T-helper 2 cell treated with Interferon-gamma antibody and Interleukin-4, amounts not matched to agents 5 μg/mL and 100 μg/mL, for 36 hours (primary cell): ENCODE measurements at regions not wholly inside any gene's neighbourhood (a gene's known extent, or its start where the extent isn't known, plus 50 kb on each side); places are given as distances from the start of the nearest gene placed in this dataset.

Experiments
- DNase-seq: peaks from one replicate; pipeline ENCODE4 v3.0.0; 2021; ENCODE audit warnings: low spot score
- H3K27ac Mint-ChIP-seq: one replicate; pipeline ENCODE4 v1.8.0; 2021; ENCODE audit warnings: mild to moderate bottlenecking, mixed read lengths
- H3K27me3 Mint-ChIP-seq: one replicate; pipeline ENCODE4 v1.8.0; 2021; ENCODE audit warnings: low read depth, mixed read lengths
- H3K36me3 Mint-ChIP-seq: one replicate; pipeline ENCODE4 v1.8.0; 2021; ENCODE audit warnings: low read depth, mixed read lengths
- H3K4me1 Mint-ChIP-seq: one replicate; pipeline ENCODE4 v1.8.0; 2021; ENCODE audit warnings: low read depth, mixed read lengths
- H3K4me3 Mint-ChIP-seq: one replicate; pipeline ENCODE4 v1.8.0; 2022; ENCODE audit warnings: mild to moderate bottlenecking, moderate library complexity, mixed read lengths
- H3K9me3 Mint-ChIP-seq: one replicate; pipeline ENCODE4 v1.8.0; 2021; ENCODE audit warnings: mixed read lengths

- no peaks in the 10 kb centered on the region for H3K9me3 Mint-ChIP-seq
- peaks cover 37% of the 10 kb centered on the region for H3K27me3 Mint-ChIP-seq
- H3K4me3 Mint-ChIP-seq, result no peak overlapping the region
- no peaks in the 10 kb centered on the region for H3K4me1 Mint-ChIP-seq
- DNase-seq, result no peak
- no peaks in the 10 kb centered on the region for H3K36me3 Mint-ChIP-seq
- H3K27ac Mint-ChIP-seq, result no peak overlapping the region
Observed at GRCh38 chr12:53824001-53824712, 72.4 kb upstream of the CISTR start.

GRCh38 chr12:53825246-53826081 lies 73.7 kb upstream of the CISTR start:
- H3K36me3 Mint-ChIP-seq, result no peaks in the 10 kb centered on the region
- no peaks in the 10 kb centered on the region for H3K9me3 Mint-ChIP-seq
- H3K4me3 Mint-ChIP-seq, result no peak overlapping the region
- H3K27ac Mint-ChIP-seq, result no peak overlapping the region
- H3K27me3 Mint-ChIP-seq, result peaks cover 30% of the 10 kb centered on the region
- H3K4me1 Mint-ChIP-seq, result no peaks in the 10 kb centered on the region
- DNase-seq, result no peak

- peaks cover 26% of the 10 kb centered on the region for H3K27me3 Mint-ChIP-seq
- H3K9me3 Mint-ChIP-seq, result no peaks in the 10 kb centered on the region
- no peak overlapping the region for H3K4me3 Mint-ChIP-seq
- no peak overlapping the region for H3K27ac Mint-ChIP-seq
- DNase-seq, result no peak
- H3K36me3 Mint-ChIP-seq, result no peaks in the 10 kb centered on the region
- H3K4me1 Mint-ChIP-seq, result no peaks in the 10 kb centered on the region
Observed at GRCh38 chr12:53827306-53827705, 75.5 kb upstream of the CISTR start.

DNA sequence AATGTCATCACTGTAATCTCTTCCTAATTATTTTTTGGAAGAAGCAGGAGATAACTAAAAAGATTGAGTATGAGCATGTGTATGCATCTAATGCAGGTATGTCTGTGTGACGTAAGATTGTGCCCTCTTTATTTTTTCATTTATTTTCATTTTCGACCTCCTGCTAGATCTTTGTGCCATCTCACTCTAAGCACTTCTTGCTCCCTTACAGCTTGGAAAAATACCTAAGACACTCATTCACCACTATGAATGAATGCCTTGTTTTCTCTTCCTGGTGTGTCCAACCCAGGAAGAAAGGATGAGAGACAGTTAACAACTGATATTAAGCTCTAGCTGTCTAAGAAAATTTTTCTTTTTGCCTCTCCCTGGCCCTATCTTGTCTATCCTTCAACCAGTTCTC lies 76.8 kb upstream of the CISTR start:
- no peak overlapping the region for H3K27ac Mint-ChIP-seq
- H3K27me3 Mint-ChIP-seq, result peaks cover 25% of the 10 kb centered on the region
- H3K4me3 Mint-ChIP-seq, result no peak overlapping the region
- no peak for DNase-seq
- H3K36me3 Mint-ChIP-seq, result no peaks in the 10 kb centered on the region
- no peaks in the 10 kb centered on the region for H3K9me3 Mint-ChIP-seq
- H3K4me1 Mint-ChIP-seq, result no peaks in the 10 kb centered on the region

GRCh38 chr12:53829130-53829819 lies 77.5 kb upstream of the CISTR start:
- Mint-ChIP-seq H3K9me3 (no peaks in the 10 kb centered on the region), H3K27ac (no peak overlapping the region), H3K4me1 (no peaks in the 10 kb centered on the region), H3K4me3 (no peak overlapping the region), H3K27me3 (peaks cover 28% of the 10 kb centered on the region), H3K36me3 (no peaks in the 10 kb centered on the region)
- no peak for DNase-seq

DNA sequence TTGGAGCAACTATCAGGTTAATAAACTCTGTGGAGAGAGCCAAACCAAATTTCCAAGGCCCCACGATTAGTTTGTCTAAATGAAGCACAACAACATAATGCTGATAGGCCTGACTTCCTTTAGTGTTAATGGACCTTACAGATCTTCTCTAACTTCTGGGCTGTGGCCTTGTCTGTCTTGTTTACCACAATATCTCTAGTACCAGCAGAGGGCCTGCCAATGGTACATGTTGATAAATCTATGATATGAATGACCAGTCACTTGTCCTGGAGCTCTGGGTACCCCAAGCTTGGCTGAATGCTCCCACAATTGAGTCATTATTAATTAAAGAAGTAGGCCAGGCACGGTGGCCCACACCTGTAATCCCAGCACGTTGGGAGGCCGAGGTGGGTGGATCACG lies 78.9 kb upstream of the CISTR start:
- H3K27me3 Mint-ChIP-seq, result peaks cover 33% of the 10 kb centered on the region
- H3K4me3 Mint-ChIP-seq, result no peak overlapping the region
- H3K4me1 Mint-ChIP-seq, result no peaks in the 10 kb centered on the region
- H3K27ac Mint-ChIP-seq, result no peak overlapping the region
- no peaks in the 10 kb centered on the region for H3K9me3 Mint-ChIP-seq
- no peak for DNase-seq
- no peaks in the 10 kb centered on the region for H3K36me3 Mint-ChIP-seq

GRCh38 chr12:53836119-53836655 lies 84.4 kb upstream of the CISTR start:
- Mint-ChIP-seq H3K36me3 (no peaks in the 10 kb centered on the region), H3K27me3 (peaks cover 54% of the 10 kb centered on the region), H3K4me1 (no peaks in the 10 kb centered on the region), H3K4me3 (no peak overlapping the region), H3K27ac (no peak overlapping the region), H3K9me3 (no peaks in the 10 kb centered on the region)
- no peak for DNase-seq

- Mint-ChIP-seq H3K4me3 (no peak overlapping the region), H3K4me1 (no peaks in the 10 kb centered on the region), H3K27ac (no peak overlapping the region), H3K27me3 (peaks cover 49% of the 10 kb centered on the region), H3K9me3 (no peaks in the 10 kb centered on the region), H3K36me3 (no peaks in the 10 kb centered on the region)
- no peak for DNase-seq
Observed at GRCh38 chr12:53838978-53839377, 87.2 kb upstream of the CISTR start.

DNA sequence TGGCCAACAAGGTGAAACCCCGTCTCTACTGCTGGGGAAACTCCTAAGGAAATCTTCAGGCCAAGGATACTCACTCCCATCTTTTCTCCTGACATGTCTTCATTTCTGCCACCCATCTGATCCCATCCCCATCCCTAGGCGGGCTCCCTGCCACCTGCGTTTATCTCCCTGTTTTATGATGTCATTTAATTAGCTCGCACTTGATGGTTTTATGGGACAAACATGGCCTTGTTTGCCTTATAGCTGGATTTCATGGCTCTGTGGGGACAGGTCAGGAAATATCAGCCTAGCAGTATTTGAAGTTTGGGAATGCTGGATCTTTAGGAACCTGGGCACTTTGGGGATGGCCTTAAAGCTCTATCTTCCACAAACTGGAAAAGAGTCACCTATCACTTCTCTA lies 88.5 kb upstream of the CISTR start:
- H3K27me3 Mint-ChIP-seq, result peaks cover 44% of the 10 kb centered on the region
- no peaks in the 10 kb centered on the region for H3K4me1 Mint-ChIP-seq
- H3K4me3 Mint-ChIP-seq, result no peak overlapping the region
- H3K27ac Mint-ChIP-seq, result no peak overlapping the region
- no peak for DNase-seq
- H3K9me3 Mint-ChIP-seq, result no peaks in the 10 kb centered on the region
- H3K36me3 Mint-ChIP-seq, result no peaks in the 10 kb centered on the region

GRCh38 chr12:53842686-53843085 lies 90.9 kb upstream of the CISTR start:
- no peaks in the 10 kb centered on the region for H3K9me3 Mint-ChIP-seq
- no peak overlapping the region for H3K27ac Mint-ChIP-seq
- H3K4me3 Mint-ChIP-seq, result no peak overlapping the region
- no peaks in the 10 kb centered on the region for H3K36me3 Mint-ChIP-seq
- H3K27me3 Mint-ChIP-seq, result peaks cover 33% of the 10 kb centered on the region
- H3K4me1 Mint-ChIP-seq, result no peaks in the 10 kb centered on the region
- no peak for DNase-seq

DNA sequence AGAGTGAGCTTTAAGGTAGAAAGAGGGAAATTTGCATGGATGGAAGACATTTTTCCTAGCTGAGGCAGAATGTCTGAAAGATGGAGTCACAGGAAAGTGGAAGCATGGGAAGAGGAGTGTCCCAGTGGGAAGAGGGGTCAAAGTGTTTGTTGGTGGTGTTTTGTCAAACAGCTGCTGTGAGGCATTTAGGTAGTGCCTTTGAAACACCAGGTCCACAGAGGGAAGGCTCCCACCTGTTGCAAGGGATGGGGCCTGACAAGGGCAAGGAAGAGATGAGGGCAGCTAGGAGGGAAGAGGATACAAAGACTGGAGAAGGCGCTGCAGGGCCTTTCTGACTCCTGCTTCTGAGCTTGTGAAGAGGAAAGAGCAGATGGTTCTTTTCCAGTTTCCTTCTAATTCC lies 91.8 kb upstream of the CISTR start:
- no peak for DNase-seq
- no peaks in the 10 kb centered on the region for H3K4me1 Mint-ChIP-seq
- peaks cover 33% of the 10 kb centered on the region for H3K27me3 Mint-ChIP-seq
- no peaks in the 10 kb centered on the region for H3K9me3 Mint-ChIP-seq
- H3K4me3 Mint-ChIP-seq, result no peak overlapping the region
- no peaks in the 10 kb centered on the region for H3K36me3 Mint-ChIP-seq
- no peak overlapping the region for H3K27ac Mint-ChIP-seq

DNA sequence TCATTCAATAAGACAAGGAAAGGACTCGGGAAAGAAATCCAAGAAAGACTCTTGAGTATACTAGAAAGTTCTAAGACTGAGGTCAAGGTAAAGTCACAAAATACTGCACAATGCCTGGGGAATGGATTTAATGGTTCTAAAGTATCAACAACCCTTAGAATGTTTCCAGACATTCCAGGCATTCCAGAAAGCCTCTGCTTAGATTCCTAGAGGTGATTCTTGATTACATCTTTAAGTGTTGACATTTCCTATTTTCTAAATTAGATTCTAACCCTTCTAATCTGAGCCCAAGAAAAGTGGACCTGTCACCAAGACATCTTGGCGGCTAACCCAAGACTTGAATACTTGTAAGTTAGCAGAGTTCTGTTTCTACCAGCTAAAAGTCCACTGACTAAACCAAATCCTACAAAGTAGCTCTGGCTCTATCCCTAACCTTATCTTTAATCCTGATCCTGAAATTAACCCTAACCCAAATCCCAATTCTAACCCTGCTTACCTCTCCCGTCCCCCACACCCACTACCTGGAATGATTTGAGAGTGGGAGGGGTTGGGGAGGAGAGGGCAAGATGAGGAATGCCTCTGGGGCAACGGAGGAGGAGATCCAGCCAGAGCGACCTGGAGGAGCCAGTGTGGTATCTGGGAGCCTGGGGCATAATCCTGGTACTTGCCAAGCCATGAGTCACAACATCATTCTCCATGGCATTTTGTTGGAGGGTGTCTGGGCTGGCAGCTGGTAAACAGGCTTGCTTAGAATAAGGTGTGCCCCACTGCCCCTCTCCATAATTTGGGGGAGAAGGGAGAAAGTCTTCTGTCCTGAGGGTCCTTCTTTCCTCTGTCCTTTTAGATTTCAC lies 93.4 kb upstream of the HOXC13 start:
- Mint-ChIP-seq H3K4me1 (no peaks in the 10 kb centered on the region), H3K27me3 (peaks cover 34% of the 10 kb centered on the region), H3K4me3 (no peak overlapping the region), H3K27ac (no peak overlapping the region), H3K9me3 (no peaks in the 10 kb centered on the region), H3K36me3 (no peaks in the 10 kb centered on the region)
- DNase-seq, result no peak

GRCh38 chr12:53845932-53846331 lies 92.7 kb upstream of the HOXC13 start:
- H3K4me1 Mint-ChIP-seq, result no peaks in the 10 kb centered on the region
- H3K9me3 Mint-ChIP-seq, result no peaks in the 10 kb centered on the region
- no peaks in the 10 kb centered on the region for H3K36me3 Mint-ChIP-seq
- H3K4me3 Mint-ChIP-seq, result no peak overlapping the region
- H3K27me3 Mint-ChIP-seq, result peaks cover 34% of the 10 kb centered on the region
- no peak for DNase-seq
- H3K27ac Mint-ChIP-seq, result no peak overlapping the region
